ENCODE measurements at regions not wholly inside any gene's neighbourhood (a gene's known extent, or its start where the extent isn't known, plus 50 kb on each side); places are given as distances from the start of the nearest gene placed in this dataset.

GRCh38 chr6:149209871-149210775 lies 107.4 kb upstream of the TAB2 start:
- no peak overlapping the region for H3K27ac ChIP-seq (ENCODE audit: control insufficient read depth, insufficient read depth, low read length)
- FAIRE-seq (no peak), DNase-seq (ENCODE audit: low read depth, low spot score) (no peak)
- no peaks in the 10 kb centered on the region for H3K9me1 ChIP-seq (ENCODE audit: control insufficient read depth, extremely low read depth, insufficient read depth, low read length)
- no peaks in the 10 kb centered on the region for H3K9me3 ChIP-seq (ENCODE audit: control insufficient read depth, low read depth, low read length)
- H3K4me3 ChIP-seq (ENCODE audit: control insufficient read depth in 2 of 3, extremely low read depth in 1 of 3, insufficient read depth in 2 of 3, low read depth in 1 of 3, low read length in 3 of 3) = no peak overlapping the region
- dilution Hi-C loops (cut with MboI; ENCODE audit: extremely low pct_ligation_motif_present, low sequenced_read_pairs) = no loop called here
- no peaks in the 10 kb centered on the region for H3K27me3 ChIP-seq (ENCODE audit: control insufficient read depth, extremely low read depth, insufficient read depth, low read length)
- H3K9ac ChIP-seq (ENCODE audit: control insufficient read depth, extremely low read depth, insufficient read depth, low read length) = no peak overlapping the region
- no peaks in the 10 kb centered on the region for H3K4me1 ChIP-seq (ENCODE audit: control insufficient read depth, extremely low read depth, insufficient read depth, low read length)
- H3K36me3 ChIP-seq (ENCODE audit: control insufficient read depth in 2 of 2, extremely low read depth in 1 of 2, insufficient read depth in 2 of 2, low read length in 2 of 2) = no peaks in the 10 kb centered on the region
- H4K20me1 ChIP-seq (ENCODE audit: control insufficient read depth, extremely low read depth, insufficient read depth, low read length) = no peaks in the 10 kb centered on the region
- H2AFZ ChIP-seq (ENCODE audit: control insufficient read depth, low read length) = no peak overlapping the region
- H3K4me2 ChIP-seq (ENCODE audit: control insufficient read depth, extremely low read depth, insufficient read depth, low read depth, low read length) = no peak overlapping the region
- no peaks in the 10 kb centered on the region for H3K79me2 ChIP-seq (ENCODE audit: control insufficient read depth, insufficient read depth, low read length)
- TF ChIP-seq EZH2 (IDR thresholded peaks at IDR 0.05; ENCODE audit: low read length) (no peak), CTCF (optimal IDR thresholded peaks at IDR 0.05 in 1 of 3, IDR thresholded peaks at IDR 0.05 in 1 of 3, conservative IDR thresholded peaks at IDR 0.05 in 1 of 3; ENCODE audit: extremely low read depth in 1 of 3, insufficient read depth in 2 of 3, low read length in 3 of 3) (no peak)

GRCh38 chr6:149211046-149211571 lies 106.4 kb upstream of the TAB2 start:
- Histone ChIP-seq H3K27ac (ENCODE audit: control insufficient read depth, insufficient read depth, low read length) (no peak overlapping the region), H3K4me1 (ENCODE audit: control insufficient read depth, extremely low read depth, insufficient read depth, low read length) (no peaks in the 10 kb centered on the region), H3K4me2 (ENCODE audit: control insufficient read depth, extremely low read depth, insufficient read depth, low read depth, low read length) (no peak overlapping the region), H3K9me3 (ENCODE audit: control insufficient read depth, low read depth, low read length) (no peaks in the 10 kb centered on the region), H3K36me3 (ENCODE audit: control insufficient read depth in 2 of 2, extremely low read depth in 1 of 2, insufficient read depth in 2 of 2, low read length in 2 of 2) (no peaks in the 10 kb centered on the region), H3K9ac (ENCODE audit: control insufficient read depth, extremely low read depth, insufficient read depth, low read length) (no peak overlapping the region), H4K20me1 (ENCODE audit: control insufficient read depth, extremely low read depth, insufficient read depth, low read length) (no peaks in the 10 kb centered on the region), H3K27me3 (ENCODE audit: control insufficient read depth, extremely low read depth, insufficient read depth, low read length) (no peaks in the 10 kb centered on the region), H3K4me3 (ENCODE audit: control insufficient read depth in 2 of 3, extremely low read depth in 1 of 3, insufficient read depth in 2 of 3, low read depth in 1 of 3, low read length in 3 of 3) (no peak overlapping the region), H3K79me2 (ENCODE audit: control insufficient read depth, insufficient read depth, low read length) (no peaks in the 10 kb centered on the region), H2AFZ (ENCODE audit: control insufficient read depth, low read length) (no peak overlapping the region), H3K9me1 (ENCODE audit: control insufficient read depth, extremely low read depth, insufficient read depth, low read length) (no peaks in the 10 kb centered on the region)
- TF ChIP-seq EZH2 (IDR thresholded peaks at IDR 0.05; ENCODE audit: low read length) (no peak), CTCF (optimal IDR thresholded peaks at IDR 0.05 in 1 of 3, IDR thresholded peaks at IDR 0.05 in 1 of 3, conservative IDR thresholded peaks at IDR 0.05 in 1 of 3; ENCODE audit: extremely low read depth in 1 of 3, insufficient read depth in 2 of 3, low read length in 3 of 3) (no peak)
- FAIRE-seq (no peak), DNase-seq (ENCODE audit: low read depth, low spot score) (no peak)
- dilution Hi-C loops (cut with MboI; ENCODE audit: extremely low pct_ligation_motif_present, low sequenced_read_pairs) = no loop called here

Measured in keratinocyte (primary cell).